GM23248 (cell line): ENCODE measurements at regions not wholly inside any gene's neighbourhood (a gene's known extent, or its start where the extent isn't known, plus 50 kb on each side); places are given as distances from the start of the nearest gene placed in this dataset.

Experiments
- EZH2 ChIP-seq: fragments of 200-600 bp; sonication (generic); IDR thresholded peaks from 2 replicates; pipeline ENCODE4 v1.6.1; 2018; ENCODE audit warnings: antibody characterized with exemption, mild to moderate bottlenecking; ENCODE audit not compliant: insufficient read depth, poor library complexity, severe bottlenecking
- EZH2phosphoT487 ChIP-seq: fragments of 200-600 bp; sonication (generic); IDR thresholded peaks from 2 replicates; pipeline ENCODE4 v1.6.1; 2018; ENCODE audit warnings: antibody characterized with exemption, moderate library complexity, mild to moderate bottlenecking, low read depth; ENCODE audit not compliant: insufficient read depth

GRCh38 chr4:20084488-20084887 is 167.2 kb upstream of the SLIT2 start:
- no peak for TF ChIP-seq EZH2phosphoT487
- no peak for TF ChIP-seq EZH2
